GM23338 (cell line): ENCODE measurements at regions not wholly inside any gene's neighbourhood (a gene's known extent, or its start where the extent isn't known, plus 50 kb on each side); places are given as distances from the start of the nearest gene placed in this dataset.

Experiments used
- ATAC-seq: fragments of 200-7000 bp; cut with Tn5 transposase; 3 replicates; pipeline ENCODE4 v1.9.1; 2020
- DNase-seq: peaks from one replicate; pipeline ENCODE4 v3.0.0-alpha.2; 2015; ENCODE audit warnings: low spot score
- H2AFZ ChIP-seq: fragments of 200-600 bp; sonication (generic); 2 replicates; pipeline ENCODE4 v1.8.0; 2016; ENCODE audit warnings: antibody characterized with exemption, mild to moderate bottlenecking, moderate library complexity
- H3F3A ChIP-seq: fragments of 200-600 bp; sonication (generic); replicated peaks from 2 replicates; pipeline ENCODE4 v1.8.0; 2017; ENCODE audit warnings: antibody characterized with exemption, mixed run types, low read depth
- H3K27ac ChIP-seq: fragments of 200-600 bp; sonication (generic); 2 replicates; pipeline ENCODE4 v1.6.1; 2016; ENCODE audit warnings: low read depth
- H3K27me3 ChIP-seq: fragments of 200-600 bp; sonication (generic); 2 replicates; pipeline ENCODE4 v1.8.0; 2016; ENCODE audit warnings: mild to moderate bottlenecking, mixed run types, moderate library complexity; ENCODE audit not compliant: insufficient read depth
- H3K36me3 ChIP-seq: fragments of 200-600 bp; sonication (generic); 2 replicates; pipeline ENCODE4 v1.8.0; 2016; ENCODE audit warnings: mild to moderate bottlenecking; ENCODE audit not compliant: insufficient read depth
- H3K4me1 ChIP-seq: fragments of 200-600 bp; sonication (generic); 2 replicates; pipeline ENCODE4 v1.8.0; 2016; ENCODE audit warnings: mild to moderate bottlenecking, moderate library complexity; ENCODE audit not compliant: insufficient read depth
- H3K4me2 ChIP-seq: fragments of 200-600 bp; sonication (generic); 2 replicates; pipeline ENCODE4 v1.7.1; 2017; ENCODE audit warnings: mixed run types
- H3K4me3 ChIP-seq: fragments of 200-600 bp; sonication (generic); 2 replicates; pipeline ENCODE4 v1.6.1; 2016; ENCODE audit warnings: mixed run types
- H3K79me2 ChIP-seq: fragments of 200-600 bp; sonication (generic); replicated peaks from 2 replicates; pipeline ENCODE4 v1.8.0; 2017; ENCODE audit warnings: mild to moderate bottlenecking; ENCODE audit not compliant: insufficient read depth
- H3K9me2 ChIP-seq: fragments of 200-600 bp; sonication (generic); 2 replicates; pipeline ENCODE4 v1.8.0; 2017; ENCODE audit not compliant: insufficient read depth
- H4K20me1 ChIP-seq: fragments of 200-600 bp; sonication (generic); replicated peaks from 2 replicates; pipeline ENCODE4 v1.8.0; 2017; ENCODE audit warnings: mild to moderate bottlenecking; ENCODE audit not compliant: insufficient read depth
- H3K27ac Mint-ChIP-seq: 2 replicates; pipeline ENCODE4 v1.8.0; 2020; ENCODE audit warnings: inconsistent platforms, mild to moderate bottlenecking, moderate library complexity, mixed read lengths
- H3K27me3 Mint-ChIP-seq: 3 replicates; pipeline ENCODE4 v1.8.0; 2022; ENCODE audit warnings: low read depth, mild to moderate bottlenecking, moderate library complexity, mixed read lengths, inconsistent platforms; ENCODE audit not compliant: insufficient read depth, poor library complexity
- H3K36me3 Mint-ChIP-seq: 3 replicates; pipeline ENCODE4 v1.8.0; 2021; ENCODE audit warnings: low read depth, mild to moderate bottlenecking, inconsistent platforms, moderate library complexity, mixed read lengths
- H3K4me1 Mint-ChIP-seq: 3 replicates; pipeline ENCODE4 v1.8.0; 2020; ENCODE audit warnings: mild to moderate bottlenecking, inconsistent platforms, mixed read lengths
- H3K4me3 Mint-ChIP-seq: 3 replicates; pipeline ENCODE4 v1.8.0; 2021; ENCODE audit warnings: moderate library complexity, mild to moderate bottlenecking, inconsistent platforms, mixed read lengths
- H3K9me3 Mint-ChIP-seq: 3 replicates; pipeline ENCODE4 v1.8.0; 2020; ENCODE audit warnings: moderate library complexity, mild to moderate bottlenecking, inconsistent platforms, mixed read lengths
- CREB1 ChIP-seq: fragments of 250-450 bp; sonication (Bioruptor Pico); IDR thresholded peaks from 2 replicates; pipeline ENCODE4 v1.5.0; 2020; ENCODE audit warnings: low read depth, mild to moderate bottlenecking, moderate library complexity
- CTCF ChIP-seq, 2 experiments: fragments of 200-600 bp in 1 of 2; sonication (generic) in 1 of 2; conservative IDR thresholded peaks; 2 replicates each; pipeline versions ENCODE4 v1.5.1 to v1.6.1; 2016 to 2017; ENCODE audit warnings: antibody characterized with exemption in 2 of 2, low read depth in 2 of 2, mild to moderate bottlenecking in 2 of 2, moderate library complexity in 1 of 2
- ETS1 ChIP-seq: IDR thresholded peaks from 2 replicates; pipeline ENCODE4 v1.6.1; 2016; ENCODE audit warnings: antibody characterized with exemption
- EZH2 ChIP-seq: fragments of 200-600 bp; sonication (generic); IDR thresholded peaks from one replicate; pipeline ENCODE4 v1.8.0; 2017; ENCODE audit warnings: antibody characterized with exemption, mild to moderate bottlenecking, low read depth; ENCODE audit not compliant: unreplicated experiment
- EZH2phosphoT487 ChIP-seq: fragments of 200-600 bp; sonication (generic); IDR thresholded peaks from one replicate; pipeline ENCODE4 v1.8.1; 2018; ENCODE audit warnings: antibody characterized with exemption; ENCODE audit not compliant: unreplicated experiment
- JUNB ChIP-seq: IDR thresholded peaks from one replicate; pipeline ENCODE4 v1.6.1; 2016; ENCODE audit warnings: antibody characterized with exemption; ENCODE audit not compliant: unreplicated experiment
- NANOG ChIP-seq: IDR thresholded peaks from 2 replicates; pipeline ENCODE4 v1.6.1; 2016; ENCODE audit warnings: antibody characterized with exemption, borderline replicate concordance
- POLR2AphosphoS5 ChIP-seq: IDR thresholded peaks from 2 replicates; pipeline ENCODE4 v1.6.1; 2016; ENCODE audit warnings: antibody characterized with exemption, low read depth
- STAT1 ChIP-seq: IDR thresholded peaks from one replicate; pipeline ENCODE4 v1.6.1; 2016; ENCODE audit warnings: antibody characterized with exemption; ENCODE audit not compliant: unreplicated experiment
- ZNF114 ChIP-seq: fragments of 250-450 bp; sonication (Bioruptor Pico); IDR thresholded peaks from 2 replicates; pipeline ENCODE4 v1.5.0; 2020; ENCODE audit warnings: mild to moderate bottlenecking, moderate library complexity
- ZNF331 ChIP-seq: fragments of 250-450 bp; sonication (Bioruptor Pico); IDR thresholded peaks from 2 replicates; pipeline ENCODE4 v1.5.0; 2020; ENCODE audit warnings: low read depth, mild to moderate bottlenecking, moderate library complexity
- ZNF462 ChIP-seq: fragments of 250-450 bp; sonication (Bioruptor Pico); IDR thresholded peaks from 2 replicates; pipeline ENCODE4 v1.5.0; 2020; ENCODE audit warnings: mild to moderate bottlenecking, moderate library complexity
- TF ChIP-seq, protein P1 (sequence below): IDR thresholded peaks from one replicate; pipeline ENCODE4 v1.6.1; 2018; ENCODE audit warnings: antibody characterized with exemption; ENCODE audit not compliant: unreplicated experiment

DNA sequence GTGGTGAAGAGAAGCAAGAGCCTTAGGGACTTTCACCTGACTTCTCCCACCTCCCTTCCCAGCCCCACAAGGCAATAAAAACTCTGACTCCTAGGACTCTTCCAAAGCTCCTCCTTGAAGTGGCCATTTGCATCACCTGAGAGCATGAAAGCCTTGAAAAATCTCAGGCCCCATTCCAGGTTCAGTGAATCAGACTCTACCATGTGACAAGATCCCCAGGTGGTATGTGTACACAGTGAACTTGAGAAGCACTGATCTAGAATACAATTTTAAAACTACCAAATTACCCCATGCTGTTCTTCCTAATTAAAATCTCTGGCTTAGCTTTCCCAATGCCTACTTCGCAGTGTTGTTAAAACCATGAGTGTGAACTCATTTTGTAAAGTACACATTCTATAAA lies 195.1 kb upstream of the SAMSN1 start:
- ATAC-seq (no peak), DNase-seq (no peak)
- H3K9me2 ChIP-seq: no peaks in the 10 kb centered on the region; the same call in 1 of the 2 replicates
- H3K4me1 ChIP-seq: no peaks in the 10 kb centered on the region
- H3F3A ChIP-seq: no peaks in the 10 kb centered on the region
- H3K36me3 ChIP-seq: peaks cover 5% of the 10 kb centered on the region; the same call in 1 of the 2 replicates
- Mint-ChIP-seq H3K27ac (peak overlapping the region; percentile 54; the same call in 1 of the 2 replicates), H3K4me3 (no peak overlapping the region), H3K4me1 (peaks cover 4% of the 10 kb centered on the region; the same call in 2 of the 3 replicates), H3K27me3 (no peaks in the 10 kb centered on the region), H3K36me3 (peaks cover 10% of the 10 kb centered on the region), H3K9me3 (peaks cover 14% of the 10 kb centered on the region)
- H3K27me3 ChIP-seq: no peaks in the 10 kb centered on the region
- no peaks in the 10 kb centered on the region for H3K79me2 ChIP-seq
- H3K4me3 ChIP-seq: no peak overlapping the region
- H3K4me2 ChIP-seq: no peak overlapping the region
- H3K27ac ChIP-seq: no peak overlapping the region
- H4K20me1 ChIP-seq: no peaks in the 10 kb centered on the region
- no peak for TF ChIP-seq ZNF331
- no peak for TF ChIP-seq EZH2
- no peak for TF ChIP-seq ZNF462 (CRISPR knock-in tag)
- no peak for TF ChIP-seq JUNB
- no peak for TF ChIP-seq POLR2AphosphoS5
- TF ChIP-seq CREB1: no peak
- TF ChIP-seq ETS1: no peak
- TF ChIP-seq CTCF (conservative IDR thresholded peaks at IDR 0.05; ENCODE audit: low read depth in 2 of 2): no peak
- TF ChIP-seq, protein P1, sequence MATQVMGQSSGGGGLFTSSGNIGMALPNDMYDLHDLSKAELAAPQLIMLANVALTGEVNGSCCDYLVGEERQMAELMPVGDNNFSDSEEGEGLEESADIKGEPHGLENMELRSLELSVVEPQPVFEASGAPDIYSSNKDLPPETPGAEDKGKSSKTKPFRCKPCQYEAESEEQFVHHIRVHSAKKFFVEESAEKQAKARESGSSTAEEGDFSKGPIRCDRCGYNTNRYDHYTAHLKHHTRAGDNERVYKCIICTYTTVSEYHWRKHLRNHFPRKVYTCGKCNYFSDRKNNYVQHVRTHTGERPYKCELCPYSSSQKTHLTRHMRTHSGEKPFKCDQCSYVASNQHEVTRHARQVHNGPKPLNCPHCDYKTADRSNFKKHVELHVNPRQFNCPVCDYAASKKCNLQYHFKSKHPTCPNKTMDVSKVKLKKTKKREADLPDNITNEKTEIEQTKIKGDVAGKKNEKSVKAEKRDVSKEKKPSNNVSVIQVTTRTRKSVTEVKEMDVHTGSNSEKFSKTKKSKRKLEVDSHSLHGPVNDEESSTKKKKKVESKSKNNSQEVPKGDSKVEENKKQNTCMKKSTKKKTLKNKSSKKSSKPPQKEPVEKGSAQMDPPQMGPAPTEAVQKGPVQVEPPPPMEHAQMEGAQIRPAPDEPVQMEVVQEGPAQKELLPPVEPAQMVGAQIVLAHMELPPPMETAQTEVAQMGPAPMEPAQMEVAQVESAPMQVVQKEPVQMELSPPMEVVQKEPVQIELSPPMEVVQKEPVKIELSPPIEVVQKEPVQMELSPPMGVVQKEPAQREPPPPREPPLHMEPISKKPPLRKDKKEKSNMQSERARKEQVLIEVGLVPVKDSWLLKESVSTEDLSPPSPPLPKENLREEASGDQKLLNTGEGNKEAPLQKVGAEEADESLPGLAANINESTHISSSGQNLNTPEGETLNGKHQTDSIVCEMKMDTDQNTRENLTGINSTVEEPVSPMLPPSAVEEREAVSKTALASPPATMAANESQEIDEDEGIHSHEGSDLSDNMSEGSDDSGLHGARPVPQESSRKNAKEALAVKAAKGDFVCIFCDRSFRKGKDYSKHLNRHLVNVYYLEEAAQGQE: no peak
- no peak for TF ChIP-seq ZNF114
- no peak for TF ChIP-seq STAT1
- no peak for TF ChIP-seq NANOG
- no peak for TF ChIP-seq EZH2phosphoT487
- H2AFZ ChIP-seq: 0 out of 2 replicates have a peak overlapping the region, but pooled peaks have one; percentile 28
